ENCODE measurements at regions not wholly inside any gene's neighbourhood (a gene's known extent, or its start where the extent isn't known, plus 50 kb on each side); places are given as distances from the start of the nearest gene placed in this dataset.

GRCh38 chr3:176431991-176432390 is 765.3 kb downstream of the TBL1XR1 start:
- 78 to 80% methylated on average over 6 of the region's 6 CpGs for WGBS, 2 experiments
- Histone ChIP-seq H3K4me1 (ENCODE audit: control insufficient read depth, insufficient read depth, low read length) (no peaks in the 10 kb centered on the region), H3K27ac (ENCODE audit: insufficient read depth, low read depth, low read length, poor library complexity, severe bottlenecking) (no peak overlapping the region), H3K9me3 (ENCODE audit: control insufficient read depth, low read length) (no peaks in the 10 kb centered on the region), H3K27me3 (ENCODE audit: control insufficient read depth, insufficient read depth, low read length, poor library complexity, severe bottlenecking) (no peaks in the 10 kb centered on the region), H3K4me3 (ENCODE audit: insufficient read depth, low read depth, low read length) (no peak overlapping the region), H3K36me3 (ENCODE audit: control insufficient read depth, insufficient read depth, low read length) (no peaks in the 10 kb centered on the region)

- no peaks in the 10 kb centered on the region for H3K27me3 ChIP-seq (ENCODE audit: control insufficient read depth, insufficient read depth, low read length, poor library complexity, severe bottlenecking)
- H3K36me3 ChIP-seq (ENCODE audit: control insufficient read depth, insufficient read depth, low read length), result no peaks in the 10 kb centered on the region
- H3K4me3 ChIP-seq (ENCODE audit: insufficient read depth, low read depth, low read length), result no peak overlapping the region
- H3K9me3 ChIP-seq (ENCODE audit: control insufficient read depth, low read length), result no peaks in the 10 kb centered on the region
- no peak overlapping the region for H3K27ac ChIP-seq (ENCODE audit: insufficient read depth, low read depth, low read length, poor library complexity, severe bottlenecking)
- H3K4me1 ChIP-seq (ENCODE audit: control insufficient read depth, insufficient read depth, low read length), result no peaks in the 10 kb centered on the region
- 86 to 89% methylated on average over 5 of the region's 5 CpGs for WGBS, 2 experiments
Measured at GRCh38 chr3:176431038-176431418, 766.3 kb downstream of the TBL1XR1 start.

DNA sequence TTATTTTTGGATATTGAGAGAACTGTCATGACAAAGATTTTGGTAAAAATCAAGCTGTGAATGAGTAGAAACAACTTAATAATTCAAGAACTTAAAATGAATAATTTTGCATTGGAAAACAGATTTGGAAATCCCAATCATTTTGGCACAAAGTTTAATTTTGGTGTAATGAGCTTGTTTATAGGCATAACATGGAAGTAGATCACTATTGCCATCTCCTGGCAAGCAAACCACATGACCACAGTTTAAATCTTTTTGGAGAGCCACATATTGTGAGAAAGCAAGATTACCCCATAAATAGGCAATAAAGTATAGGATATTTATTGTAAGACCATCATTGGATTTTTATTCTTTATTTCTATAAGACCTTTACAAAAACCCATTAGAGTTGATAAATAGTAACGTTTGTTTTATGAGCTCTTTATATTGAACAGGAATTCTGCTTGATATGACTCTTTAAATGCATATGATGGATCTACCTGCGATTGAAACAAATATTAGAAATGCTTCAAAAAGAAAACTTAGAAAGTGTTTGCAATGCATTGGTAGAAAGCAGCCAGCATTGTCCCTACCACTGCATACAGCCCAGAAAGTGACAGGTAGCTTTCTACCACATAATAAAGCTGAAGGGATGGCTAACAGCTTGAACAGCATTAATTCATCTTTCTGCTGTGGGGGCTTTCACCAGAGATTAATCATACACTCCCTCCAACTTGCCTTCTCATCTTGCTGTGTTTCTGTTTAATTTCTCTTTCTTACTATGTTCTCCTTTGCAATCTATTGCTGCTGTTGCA is 766.8 kb downstream of the TBL1XR1 start:
- no peaks in the 10 kb centered on the region for H3K36me3 ChIP-seq (ENCODE audit: control insufficient read depth, insufficient read depth, low read length)
- no peaks in the 10 kb centered on the region for H3K27me3 ChIP-seq (ENCODE audit: control insufficient read depth, insufficient read depth, low read length, poor library complexity, severe bottlenecking)
- no peaks in the 10 kb centered on the region for H3K9me3 ChIP-seq (ENCODE audit: control insufficient read depth, low read length)
- H3K27ac ChIP-seq (ENCODE audit: insufficient read depth, low read depth, low read length, poor library complexity, severe bottlenecking), result no peak overlapping the region
- no peak overlapping the region for H3K4me3 ChIP-seq (ENCODE audit: insufficient read depth, low read depth, low read length)
- H3K4me1 ChIP-seq (ENCODE audit: control insufficient read depth, insufficient read depth, low read length), result no peaks in the 10 kb centered on the region
- 50 to 90% methylated on average over 1 to 2 of the region's 2 CpGs for WGBS, 2 experiments

DNA sequence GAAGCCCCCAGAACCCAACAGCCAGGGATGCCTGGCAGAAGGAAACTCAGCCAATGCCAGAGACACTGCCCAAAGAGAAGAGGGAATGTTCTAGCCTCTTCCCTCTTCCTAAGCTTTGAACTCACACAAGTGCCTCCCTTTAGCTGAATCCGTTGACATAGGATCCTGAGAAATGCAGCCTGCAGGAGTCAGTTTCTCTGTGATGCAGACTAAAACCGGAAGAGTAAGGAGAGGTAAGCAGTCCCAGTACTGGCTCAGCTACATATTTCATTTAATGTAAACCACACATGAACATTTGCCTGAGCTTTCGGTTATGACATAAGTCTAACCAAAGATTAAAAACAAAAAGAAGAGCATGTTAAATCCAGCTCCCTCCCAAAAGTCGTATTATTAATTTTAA is 768.7 kb downstream of the TBL1XR1 start:
- no peaks in the 10 kb centered on the region for H3K27me3 ChIP-seq (ENCODE audit: control insufficient read depth, insufficient read depth, low read length, poor library complexity, severe bottlenecking)
- 44 to 56% methylated on average over 3 to 4 of the region's 4 CpGs for WGBS, 2 experiments
- no peaks in the 10 kb centered on the region for H3K9me3 ChIP-seq (ENCODE audit: control insufficient read depth, low read length)

DNA sequence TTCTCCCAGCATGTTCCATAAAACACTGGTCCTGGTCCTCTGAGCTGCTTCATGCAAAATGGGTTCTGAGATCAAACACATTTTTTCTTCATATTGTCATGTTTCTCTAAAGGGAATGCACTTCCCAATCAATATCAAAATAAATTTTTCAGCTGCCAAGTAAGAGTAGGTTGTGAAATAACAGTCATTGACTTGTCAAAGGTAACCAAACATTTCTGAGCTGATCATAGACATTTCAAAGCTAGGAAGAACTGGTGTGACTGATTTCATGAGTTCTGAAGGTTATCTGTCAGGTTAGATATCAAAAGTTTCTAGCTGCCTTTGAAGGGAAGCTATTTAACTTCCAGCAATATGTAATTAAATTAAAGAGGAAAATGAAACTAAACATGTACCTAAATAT is 770.9 kb downstream of the TBL1XR1 start:
- Histone ChIP-seq H3K27me3 (ENCODE audit: control insufficient read depth, insufficient read depth, low read length, poor library complexity, severe bottlenecking) (no peaks in the 10 kb centered on the region), H3K9me3 (ENCODE audit: control insufficient read depth, low read length) (no peaks in the 10 kb centered on the region), H3K4me1 (ENCODE audit: control insufficient read depth, insufficient read depth, low read length) (no peaks in the 10 kb centered on the region)

More for the DNA sequence above, 768.7 kb downstream of the TBL1XR1 start:
- Histone ChIP-seq H3K4me1 (ENCODE audit: control insufficient read depth, insufficient read depth, low read length) (no peaks in the 10 kb centered on the region), H3K4me3 (ENCODE audit: insufficient read depth, low read depth, low read length) (no peak overlapping the region), H3K27ac (ENCODE audit: insufficient read depth, low read depth, low read length, poor library complexity, severe bottlenecking) (no peak overlapping the region), H3K36me3 (ENCODE audit: control insufficient read depth, insufficient read depth, low read length) (no peaks in the 10 kb centered on the region)

DNA sequence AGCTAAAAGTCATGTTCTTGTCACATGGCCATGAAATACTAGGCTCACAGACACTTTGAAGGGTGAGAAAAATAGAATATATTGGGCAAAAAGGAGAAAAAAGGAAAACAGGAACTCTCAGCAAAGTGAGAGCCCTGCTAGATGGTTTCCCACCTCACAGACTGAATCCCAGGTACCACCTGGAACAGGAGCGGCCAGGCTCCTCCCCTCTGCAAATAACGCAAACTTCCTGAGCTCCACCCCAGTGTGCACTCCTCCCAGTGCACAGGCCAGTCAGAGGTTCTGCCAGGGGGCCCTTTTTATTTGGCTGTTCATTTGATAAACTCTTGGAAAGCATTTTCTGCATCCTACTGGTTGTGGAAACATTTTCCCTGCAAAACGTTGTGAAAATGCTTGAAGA is 780.4 kb downstream of the TBL1XR1 start:
- H3K36me3 ChIP-seq (ENCODE audit: control insufficient read depth, insufficient read depth, low read length), result no peaks in the 10 kb centered on the region
- 85% methylated on average over 3 of the region's 3 CpGs for WGBS, 2 experiments

More for the DNA sequence above, 770.9 kb downstream of the TBL1XR1 start:
- Histone ChIP-seq H3K36me3 (ENCODE audit: control insufficient read depth, insufficient read depth, low read length) (no peaks in the 10 kb centered on the region), H3K27ac (ENCODE audit: insufficient read depth, low read depth, low read length, poor library complexity, severe bottlenecking) (no peak overlapping the region), H3K4me3 (ENCODE audit: insufficient read depth, low read depth, low read length) (no peak overlapping the region)

GRCh38 chr3:176415661-176416295 is 781.5 kb downstream of the TBL1XR1 start:
- Histone ChIP-seq H3K9me3 (ENCODE audit: control insufficient read depth, low read length) (no peaks in the 10 kb centered on the region), H3K4me3 (ENCODE audit: insufficient read depth, low read depth, low read length) (no peak overlapping the region), H3K27me3 (ENCODE audit: control insufficient read depth, insufficient read depth, low read length, poor library complexity, severe bottlenecking) (no peaks in the 10 kb centered on the region), H3K36me3 (ENCODE audit: control insufficient read depth, insufficient read depth, low read length) (no peaks in the 10 kb centered on the region), H3K27ac (ENCODE audit: insufficient read depth, low read depth, low read length, poor library complexity, severe bottlenecking) (no peak overlapping the region), H3K4me1 (ENCODE audit: control insufficient read depth, insufficient read depth, low read length) (no peaks in the 10 kb centered on the region)
- WGBS, 2 experiments, result 87 to 93% methylated on average over 3 to 4 of the region's 4 CpGs

More for the DNA sequence above, 780.4 kb downstream of the TBL1XR1 start:
- H3K9me3 ChIP-seq (ENCODE audit: control insufficient read depth, low read length), result no peaks in the 10 kb centered on the region
- H3K27ac ChIP-seq (ENCODE audit: insufficient read depth, low read depth, low read length, poor library complexity, severe bottlenecking), result no peak overlapping the region
- H3K27me3 ChIP-seq (ENCODE audit: control insufficient read depth, insufficient read depth, low read length, poor library complexity, severe bottlenecking), result no peaks in the 10 kb centered on the region
- no peak overlapping the region for H3K4me3 ChIP-seq (ENCODE audit: insufficient read depth, low read depth, low read length)
- no peaks in the 10 kb centered on the region for H3K4me1 ChIP-seq (ENCODE audit: control insufficient read depth, insufficient read depth, low read length)

DNA sequence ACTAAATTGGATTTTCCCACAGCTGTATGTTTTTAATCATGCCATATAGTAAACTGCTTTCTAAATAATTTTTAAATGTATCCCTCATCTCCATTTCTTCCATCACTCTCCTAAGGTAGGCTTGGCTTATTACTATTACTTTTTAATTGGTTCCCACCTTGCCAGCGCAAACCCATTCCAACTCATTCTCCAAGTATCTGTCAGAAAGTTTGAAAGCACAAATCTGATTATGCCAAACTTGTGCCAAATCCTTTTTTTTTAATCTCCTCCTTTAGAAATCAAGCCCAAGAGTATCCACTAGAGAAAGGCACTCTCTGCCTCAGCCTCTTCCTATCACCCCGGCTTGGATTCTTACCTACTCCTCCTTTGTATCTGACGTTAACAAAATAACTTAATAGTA is 784.5 kb downstream of the TBL1XR1 start:
- no peak overlapping the region for H3K27ac ChIP-seq (ENCODE audit: insufficient read depth, low read depth, low read length, poor library complexity, severe bottlenecking)
- WGBS, 2 experiments, result 90 to 94% methylated on average over 2 of the region's 3 CpGs
- H3K4me3 ChIP-seq (ENCODE audit: insufficient read depth, low read depth, low read length), result no peak overlapping the region
- no peaks in the 10 kb centered on the region for H3K4me1 ChIP-seq (ENCODE audit: control insufficient read depth, insufficient read depth, low read length)
- H3K27me3 ChIP-seq (ENCODE audit: control insufficient read depth, insufficient read depth, low read length, poor library complexity, severe bottlenecking), result no peaks in the 10 kb centered on the region
- no peaks in the 10 kb centered on the region for H3K9me3 ChIP-seq (ENCODE audit: control insufficient read depth, low read length)
- no peaks in the 10 kb centered on the region for H3K36me3 ChIP-seq (ENCODE audit: control insufficient read depth, insufficient read depth, low read length)

DNA sequence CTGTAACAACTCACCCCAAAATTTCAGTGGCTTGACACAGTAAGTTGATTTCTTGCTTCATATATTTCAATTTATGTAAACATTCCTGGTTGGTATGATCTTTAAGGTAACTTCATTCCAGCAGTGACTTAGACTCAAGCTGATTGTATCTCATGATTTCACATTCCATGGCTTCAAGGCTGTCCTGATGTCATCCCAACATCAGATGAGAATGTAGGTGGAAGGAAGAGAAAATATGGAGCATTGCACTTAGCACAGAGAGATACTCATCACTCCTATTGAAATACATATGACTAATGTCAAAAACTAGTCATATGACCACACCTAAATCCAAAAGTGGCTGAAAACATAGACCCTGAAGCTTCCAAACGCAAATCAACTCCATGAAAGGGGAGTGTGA is 793.8 kb downstream of the TBL1XR1 start:
- no peaks in the 10 kb centered on the region for H3K9me3 ChIP-seq (ENCODE audit: control insufficient read depth, low read length)
- no peak overlapping the region for H3K27ac ChIP-seq (ENCODE audit: insufficient read depth, low read depth, low read length, poor library complexity, severe bottlenecking)
- 100% methylated on average over 1 of the region's 1 CpG; no CpG with 5 or more reads in 1 of the 2 experiments for WGBS, 2 experiments
- no peaks in the 10 kb centered on the region for H3K36me3 ChIP-seq (ENCODE audit: control insufficient read depth, insufficient read depth, low read length)
- H3K27me3 ChIP-seq (ENCODE audit: control insufficient read depth, insufficient read depth, low read length, poor library complexity, severe bottlenecking), result no peaks in the 10 kb centered on the region
- H3K4me3 ChIP-seq (ENCODE audit: insufficient read depth, low read depth, low read length), result no peak overlapping the region
- no peaks in the 10 kb centered on the region for H3K4me1 ChIP-seq (ENCODE audit: control insufficient read depth, insufficient read depth, low read length)

- Histone ChIP-seq H3K4me3 (ENCODE audit: insufficient read depth, low read depth, low read length) (no peak overlapping the region), H3K4me1 (ENCODE audit: control insufficient read depth, insufficient read depth, low read length) (no peaks in the 10 kb centered on the region), H3K9me3 (ENCODE audit: control insufficient read depth, low read length) (no peaks in the 10 kb centered on the region), H3K27ac (ENCODE audit: insufficient read depth, low read depth, low read length, poor library complexity, severe bottlenecking) (no peak overlapping the region), H3K27me3 (ENCODE audit: control insufficient read depth, insufficient read depth, low read length, poor library complexity, severe bottlenecking) (no peaks in the 10 kb centered on the region), H3K36me3 (ENCODE audit: control insufficient read depth, insufficient read depth, low read length) (no peaks in the 10 kb centered on the region)
- 80 to 92% methylated on average over 2 of the region's 3 CpGs for WGBS, 2 experiments
Measured at GRCh38 chr3:176401211-176401610, 796.1 kb downstream of the TBL1XR1 start.
